Nephron progenitor cell (in vitro differentiated cells): ENCODE measurements at regions not wholly inside any gene's neighbourhood (a gene's known extent, or its start where the extent isn't known, plus 50 kb on each side); places are given as distances from the start of the nearest gene placed in this dataset.

Source experiments
- DNase-seq: peaks from one replicate; pipeline ENCODE4 v3.0.0; 2021
- H3K27ac Mint-ChIP-seq: 2 replicates; pipeline ENCODE4 v1.8.0; 2021; ENCODE audit warnings: mild to moderate bottlenecking, moderate library complexity, mixed read lengths
- H3K27me3 Mint-ChIP-seq: 2 replicates; pipeline ENCODE4 v1.8.0; 2021; ENCODE audit warnings: mild to moderate bottlenecking, low read depth, mixed read lengths; ENCODE audit not compliant: poor library complexity
- H3K36me3 Mint-ChIP-seq: 2 replicates; pipeline ENCODE4 v1.8.0; 2021; ENCODE audit warnings: low read depth, mixed read lengths
- H3K4me1 Mint-ChIP-seq: 2 replicates; pipeline ENCODE4 v1.8.0; 2021; ENCODE audit warnings: mixed read lengths
- H3K4me3 Mint-ChIP-seq: 2 replicates; pipeline ENCODE4 v1.8.0; 2021; ENCODE audit warnings: mild to moderate bottlenecking, moderate library complexity, mixed read lengths
- H3K9me3 Mint-ChIP-seq: 2 replicates; pipeline ENCODE4 v1.8.0; 2021; ENCODE audit warnings: mild to moderate bottlenecking, moderate library complexity, mixed read lengths
- TF ChIP-seq, protein P1 (sequence below): fragments of 200-600 bp; sonication (generic); IDR thresholded peaks from 2 replicates; pipeline ENCODE4 v1.5.0; 2021; ENCODE audit warnings: antibody characterized with exemption

DNA sequence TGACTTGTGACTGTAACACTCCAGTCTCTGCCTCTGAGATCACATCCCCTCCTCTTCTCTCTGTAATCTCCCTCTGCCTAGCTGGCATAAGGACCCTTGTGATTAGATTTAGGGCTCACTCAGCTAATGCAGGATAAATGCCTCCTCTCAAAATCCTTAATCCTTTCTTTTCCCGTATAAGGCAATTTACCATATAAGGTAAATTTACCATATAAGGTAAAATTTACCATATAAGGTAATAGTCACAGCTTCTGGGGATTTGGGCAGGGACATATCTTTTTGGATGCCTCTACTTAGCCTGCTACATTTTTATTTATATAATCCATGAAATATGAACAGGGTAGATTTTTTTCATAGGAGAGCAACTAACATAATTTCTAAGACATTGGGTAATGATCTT, 318.0 kb upstream of the PUM3 start:
- DNase-seq = no peak
- Mint-ChIP-seq H3K27me3 (peaks cover 7% of the 10 kb centered on the region), H3K27ac (no peak overlapping the region), H3K9me3 (peaks cover 3% of the 10 kb centered on the region), H3K4me3 (no peak overlapping the region), H3K4me1 (peaks cover 1% of the 10 kb centered on the region), H3K36me3 (no peaks in the 10 kb centered on the region)
- TF ChIP-seq, protein P1, sequence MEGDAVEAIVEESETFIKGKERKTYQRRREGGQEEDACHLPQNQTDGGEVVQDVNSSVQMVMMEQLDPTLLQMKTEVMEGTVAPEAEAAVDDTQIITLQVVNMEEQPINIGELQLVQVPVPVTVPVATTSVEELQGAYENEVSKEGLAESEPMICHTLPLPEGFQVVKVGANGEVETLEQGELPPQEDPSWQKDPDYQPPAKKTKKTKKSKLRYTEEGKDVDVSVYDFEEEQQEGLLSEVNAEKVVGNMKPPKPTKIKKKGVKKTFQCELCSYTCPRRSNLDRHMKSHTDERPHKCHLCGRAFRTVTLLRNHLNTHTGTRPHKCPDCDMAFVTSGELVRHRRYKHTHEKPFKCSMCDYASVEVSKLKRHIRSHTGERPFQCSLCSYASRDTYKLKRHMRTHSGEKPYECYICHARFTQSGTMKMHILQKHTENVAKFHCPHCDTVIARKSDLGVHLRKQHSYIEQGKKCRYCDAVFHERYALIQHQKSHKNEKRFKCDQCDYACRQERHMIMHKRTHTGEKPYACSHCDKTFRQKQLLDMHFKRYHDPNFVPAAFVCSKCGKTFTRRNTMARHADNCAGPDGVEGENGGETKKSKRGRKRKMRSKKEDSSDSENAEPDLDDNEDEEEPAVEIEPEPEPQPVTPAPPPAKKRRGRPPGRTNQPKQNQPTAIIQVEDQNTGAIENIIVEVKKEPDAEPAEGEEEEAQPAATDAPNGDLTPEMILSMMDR = no peak

DNA sequence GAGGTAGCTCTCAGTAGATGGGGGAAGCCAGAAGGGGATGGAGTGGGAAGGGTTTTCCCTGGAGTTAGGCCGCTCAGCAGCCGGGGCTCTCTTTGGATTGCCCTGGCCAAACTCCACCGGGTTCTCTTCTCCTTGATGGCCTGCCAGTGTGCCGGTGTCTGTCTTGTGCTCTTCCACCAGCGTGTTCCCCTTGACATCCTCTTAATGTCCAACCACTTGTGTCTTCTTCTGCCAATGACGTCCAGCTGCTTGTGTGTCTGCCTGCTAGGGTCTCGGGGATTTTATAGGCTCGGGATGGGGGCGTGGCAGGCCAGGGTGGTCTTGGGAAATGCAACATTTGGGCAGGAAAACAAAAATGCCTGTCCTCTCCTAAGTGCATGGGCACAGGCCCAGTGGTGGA, 313.1 kb upstream of the PUM3 start:
- TF ChIP-seq, protein P1 = no peak
- no peak overlapping the region for H3K4me3 Mint-ChIP-seq
- no peaks in the 10 kb centered on the region for H3K27me3 Mint-ChIP-seq
- no peaks in the 10 kb centered on the region for H3K4me1 Mint-ChIP-seq
- no peak overlapping the region for H3K27ac Mint-ChIP-seq
- no peaks in the 10 kb centered on the region for H3K9me3 Mint-ChIP-seq
- no peaks in the 10 kb centered on the region for H3K36me3 Mint-ChIP-seq
- no peak for DNase-seq

DNA sequence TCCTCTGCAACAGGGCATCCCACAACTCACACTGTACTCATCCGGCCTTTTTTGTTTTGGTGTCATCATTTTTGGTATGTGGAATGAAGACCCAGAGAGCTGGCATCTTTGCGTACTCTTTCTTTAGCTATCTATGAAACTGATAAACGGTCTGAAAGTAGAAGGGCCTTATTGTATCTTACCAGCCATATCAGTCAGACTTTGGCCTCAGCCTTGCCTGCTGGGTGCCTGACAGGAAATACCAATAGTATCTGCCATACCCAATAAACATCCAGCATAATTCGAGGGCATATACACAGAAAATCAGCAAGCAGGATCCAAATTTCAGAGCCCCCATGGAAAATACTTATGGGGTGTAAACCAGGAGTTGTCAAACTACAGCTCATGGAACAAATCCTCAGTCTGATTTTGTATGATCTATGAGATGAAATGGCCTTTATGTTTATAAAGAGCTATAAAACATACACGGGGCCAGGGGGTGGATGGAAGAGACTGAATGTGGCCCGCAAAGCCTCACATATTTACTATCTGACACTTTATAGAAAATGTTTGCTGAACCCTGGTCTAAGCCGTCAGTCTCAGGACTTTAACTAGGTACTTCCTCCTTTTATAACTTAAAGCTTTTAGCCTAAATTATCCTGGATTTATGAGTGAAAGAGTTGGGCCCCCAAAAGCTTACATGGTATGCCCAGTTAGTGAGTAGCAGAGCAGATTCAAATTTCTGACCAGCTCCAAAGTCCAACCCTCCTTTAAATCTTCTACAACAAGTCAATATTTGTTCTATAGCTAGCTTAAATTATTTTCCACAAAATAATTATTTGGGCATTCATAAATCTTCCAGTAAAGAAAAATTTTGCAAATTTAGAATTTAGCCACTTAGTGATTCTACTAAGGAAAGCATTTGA, 308.0 kb upstream of the PUM3 start:
- no peak overlapping the region for H3K4me3 Mint-ChIP-seq
- TF ChIP-seq, protein P1 = no peak
- DNase-seq = no peak
- H3K27ac Mint-ChIP-seq = peak overlapping the region; percentile 68
- H3K9me3 Mint-ChIP-seq = no peaks in the 10 kb centered on the region
- H3K27me3 Mint-ChIP-seq = peaks cover 10% of the 10 kb centered on the region
- H3K4me1 Mint-ChIP-seq = no peaks in the 10 kb centered on the region
- H3K36me3 Mint-ChIP-seq = no peaks in the 10 kb centered on the region

DNA sequence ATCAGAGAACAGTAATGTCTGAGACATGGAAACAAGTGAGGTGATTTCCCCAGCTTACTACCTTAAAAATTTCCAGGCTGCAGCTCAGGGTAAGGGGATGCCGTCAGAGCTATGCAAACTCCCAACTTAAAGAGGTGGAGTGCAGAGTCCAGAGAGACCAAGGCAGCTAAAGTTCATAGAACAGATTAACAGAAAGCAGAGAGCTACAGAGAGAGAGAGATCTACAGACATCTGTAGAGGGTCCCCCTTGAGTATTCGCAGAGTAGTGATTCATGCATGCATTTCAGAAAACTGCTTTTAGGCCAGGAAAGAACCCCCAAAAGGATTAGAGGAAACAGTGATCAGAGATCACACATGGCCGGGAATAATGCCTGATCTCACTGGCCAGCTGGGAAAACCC, 306.2 kb upstream of the PUM3 start:
- no peak overlapping the region for H3K27ac Mint-ChIP-seq
- H3K9me3 Mint-ChIP-seq = no peaks in the 10 kb centered on the region
- TF ChIP-seq, protein P1 = no peak
- no peaks in the 10 kb centered on the region for H3K4me1 Mint-ChIP-seq
- no peak overlapping the region for H3K4me3 Mint-ChIP-seq
- DNase-seq = no peak
- H3K36me3 Mint-ChIP-seq = no peaks in the 10 kb centered on the region
- H3K27me3 Mint-ChIP-seq = peaks cover 10% of the 10 kb centered on the region

DNA sequence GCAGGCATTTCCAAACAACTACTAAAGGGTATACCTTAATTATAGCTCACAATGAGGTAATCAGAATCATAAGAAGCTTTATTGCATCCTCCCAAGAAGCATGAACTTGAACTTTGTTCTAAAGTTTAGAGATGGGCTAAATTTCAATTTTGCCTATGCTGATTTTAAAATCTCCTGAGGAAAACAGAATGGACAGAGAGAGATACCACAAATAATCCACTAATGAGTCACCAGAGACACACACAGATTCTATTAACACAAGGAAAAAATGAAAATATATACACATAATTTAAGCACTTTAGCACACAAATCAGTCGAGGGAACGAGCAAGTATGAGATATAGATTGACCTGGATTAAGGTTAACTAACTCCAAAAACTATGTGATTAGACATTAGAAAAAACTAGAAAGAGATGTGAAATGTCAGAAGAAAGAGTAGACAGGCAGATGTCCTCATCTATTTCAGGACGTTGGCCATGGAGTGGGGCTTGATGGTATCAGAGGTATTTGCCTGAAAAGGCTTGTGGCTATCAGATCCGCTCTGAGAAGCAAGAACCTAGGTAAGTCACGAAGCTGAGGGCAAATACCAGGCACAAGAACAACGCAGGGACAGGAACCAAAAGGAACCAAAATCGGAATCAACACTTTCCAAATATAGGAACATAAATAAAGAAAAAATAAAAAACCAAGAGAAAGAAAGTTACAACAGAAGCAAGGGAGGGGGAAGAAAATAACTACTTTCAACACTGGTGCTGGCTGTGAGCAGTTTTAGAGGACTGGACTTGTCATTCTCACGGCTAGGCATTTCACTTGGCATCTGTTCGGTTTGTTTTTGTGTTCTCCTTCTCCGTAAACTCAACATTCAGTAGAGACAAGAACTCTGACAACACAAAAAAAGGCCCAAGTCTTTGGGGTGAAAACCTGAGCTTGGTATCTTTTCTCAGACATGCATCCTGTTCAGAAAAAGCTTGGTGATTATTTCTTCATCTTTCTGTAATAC, 294.6 kb upstream of the PUM3 start:
- Mint-ChIP-seq H3K27ac (peak overlapping the region; percentile 47), H3K9me3 (peaks cover 18% of the 10 kb centered on the region), H3K4me1 (no peaks in the 10 kb centered on the region), H3K27me3 (peaks cover 10% of the 10 kb centered on the region), H3K36me3 (no peaks in the 10 kb centered on the region), H3K4me3 (no peak overlapping the region)
- TF ChIP-seq, protein P1 = no peak
- no peak for DNase-seq
